Tibial nerve (tissue), 3 donors: ENCODE measurements at regions not wholly inside any gene's neighbourhood (a gene's known extent, or its start where the extent isn't known, plus 50 kb on each side); places are given as distances from the start of the nearest gene placed in this dataset.

Experiments
- POLR2A ChIP-seq, 2 donors: fragments of 450-650 bp; IDR thresholded peaks; one replicate each; pipeline ENCODE4 v1.6.1; 2017; ENCODE audit warnings: antibody characterized with exemption in 2 of 2, mild to moderate bottlenecking in 2 of 2, moderate library complexity in 2 of 2
- TF ChIP-seq, protein P1 (sequence below), 5 experiments: fragments of 200-600 bp in 3 of 5; fragments of 450-650 bp in 2 of 5; sonication (generic) in 3 of 5; IDR thresholded peaks; one replicate each; pipeline ENCODE4 v1.5.1; 2016 to 2019; ENCODE audit warnings: antibody characterized with exemption in 5 of 5, mild to moderate bottlenecking in 3 of 5, moderate library complexity in 2 of 5

DNA sequence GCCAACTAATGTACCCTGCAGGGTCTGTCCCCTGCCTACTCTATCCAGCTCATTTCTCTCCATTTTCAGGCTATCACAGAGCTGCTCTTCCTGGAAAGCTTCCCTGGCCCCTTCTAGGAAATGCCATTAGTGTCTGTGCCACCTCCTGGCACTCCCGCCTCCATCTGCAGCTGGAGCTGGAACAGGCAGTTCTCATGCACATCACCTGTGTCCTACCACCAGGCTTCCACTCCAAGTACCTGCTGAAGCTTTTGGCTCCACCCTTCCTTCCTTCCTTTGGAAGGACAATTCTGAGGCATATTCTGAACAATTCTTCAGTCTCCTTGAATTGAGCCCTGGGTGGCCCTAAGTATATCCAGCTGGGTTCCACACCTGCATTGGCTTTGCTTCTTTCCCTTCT, 156.2 kb upstream of the ZNF618 start:
- TF ChIP-seq, protein P1, sequence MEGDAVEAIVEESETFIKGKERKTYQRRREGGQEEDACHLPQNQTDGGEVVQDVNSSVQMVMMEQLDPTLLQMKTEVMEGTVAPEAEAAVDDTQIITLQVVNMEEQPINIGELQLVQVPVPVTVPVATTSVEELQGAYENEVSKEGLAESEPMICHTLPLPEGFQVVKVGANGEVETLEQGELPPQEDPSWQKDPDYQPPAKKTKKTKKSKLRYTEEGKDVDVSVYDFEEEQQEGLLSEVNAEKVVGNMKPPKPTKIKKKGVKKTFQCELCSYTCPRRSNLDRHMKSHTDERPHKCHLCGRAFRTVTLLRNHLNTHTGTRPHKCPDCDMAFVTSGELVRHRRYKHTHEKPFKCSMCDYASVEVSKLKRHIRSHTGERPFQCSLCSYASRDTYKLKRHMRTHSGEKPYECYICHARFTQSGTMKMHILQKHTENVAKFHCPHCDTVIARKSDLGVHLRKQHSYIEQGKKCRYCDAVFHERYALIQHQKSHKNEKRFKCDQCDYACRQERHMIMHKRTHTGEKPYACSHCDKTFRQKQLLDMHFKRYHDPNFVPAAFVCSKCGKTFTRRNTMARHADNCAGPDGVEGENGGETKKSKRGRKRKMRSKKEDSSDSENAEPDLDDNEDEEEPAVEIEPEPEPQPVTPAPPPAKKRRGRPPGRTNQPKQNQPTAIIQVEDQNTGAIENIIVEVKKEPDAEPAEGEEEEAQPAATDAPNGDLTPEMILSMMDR (IDR thresholded peaks at IDR 0.05), result no peak
- TF ChIP-seq POLR2A (IDR thresholded peaks at IDR 0.05), result no peak
